C1 segment of cervical spinal cord (tissue), 14 donors: ENCODE measurements at regions not wholly inside any gene's neighbourhood (a gene's known extent, or its start where the extent isn't known, plus 50 kb on each side); places are given as distances from the start of the nearest gene placed in this dataset.

ENCODE experiments used
- DNase-seq, 14 donors: peaks; one replicate each; lab custom pipeline; 2025; lab: John Stamatoyannopoulos, UW

GRCh38 chr4:119933606-119934005, 133.0 kb downstream of the MAD2L1 start:
- DNase-seq, result no peak

- no peak for DNase-seq
These were observed 134.4 kb downstream of the MAD2L1 start for GRCh38 chr4:119932277-119932676.

- no peak for DNase-seq
These were observed 136.1 kb downstream of the MAD2L1 start for GRCh38 chr4:119930546-119930945.

GRCh38 chr4:119921830-119922229, 144.8 kb downstream of the MAD2L1 start:
- DNase-seq, result no peak

- DNase-seq, result no peak
These were observed 160.4 kb downstream of the MAD2L1 start for GRCh38 chr4:119906277-119906676.

GRCh38 chr4:119898211-119898610, 168.4 kb downstream of the MAD2L1 start:
- DNase-seq, result no peak

- DNase-seq, result no peak
These were observed 169.4 kb downstream of the MAD2L1 start for GRCh38 chr4:119897260-119897659.

GRCh38 chr4:119894650-119895208, 171.9 kb downstream of the MAD2L1 start:
- no peak for DNase-seq

GRCh38 chr4:119873794-119874325, 192.8 kb downstream of the MAD2L1 start:
- DNase-seq, result no peak

- DNase-seq, result no peak
These were observed 193.5 kb downstream of the MAD2L1 start for GRCh38 chr4:119873132-119873531.

GRCh38 chr4:119872371-119873016, 194.2 kb downstream of the MAD2L1 start:
- no peak for DNase-seq

GRCh38 chr4:119870856-119871255, 195.8 kb downstream of the MAD2L1 start:
- no peak for DNase-seq

- DNase-seq, result no peak
These were observed 200.9 kb downstream of the MAD2L1 start for GRCh38 chr4:119865789-119866188.

- no peak for DNase-seq
These were observed 201.3 kb downstream of the MAD2L1 start for GRCh38 chr4:119865389-119865788.

GRCh38 chr4:119861731-119862130, 204.9 kb downstream of the MAD2L1 start:
- peak in 2 of 14 donors; percentile 1 to 12 for DNase-seq

GRCh38 chr4:119858176-119858575, 208.5 kb downstream of the MAD2L1 start:
- no peak for DNase-seq

GRCh38 chr4:119854364-119854763, 212.3 kb downstream of the MAD2L1 start:
- DNase-seq, result no peak

GRCh38 chr4:119851649-119852048, 215.0 kb downstream of the MAD2L1 start:
- no peak for DNase-seq

GRCh38 chr4:119841361-119841760, 212.8 kb upstream of the PDE5A start:
- DNase-seq, result no peak

GRCh38 chr4:119835613-119835910, 207.0 kb upstream of the PDE5A start:
- no peak for DNase-seq

GRCh38 chr4:119834906-119835612, 206.5 kb upstream of the PDE5A start:
- no peak for DNase-seq

GRCh38 chr4:119833611-119834010, 205.0 kb upstream of the PDE5A start:
- DNase-seq, result no peak

- no peak for DNase-seq
These were observed 204.2 kb upstream of the PDE5A start for GRCh38 chr4:119832776-119833175.
